CD1c-positive myeloid dendritic cell (primary cell): ENCODE measurements at regions not wholly inside any gene's neighbourhood (a gene's known extent, or its start where the extent isn't known, plus 50 kb on each side); places are given as distances from the start of the nearest gene placed in this dataset.
"Not testable (repeated sequence)": the region's sequence is repeated elsewhere in the genome, so short reads cannot be mapped to it uniquely, and the experiment has no call there.

Experiments
- DNase-seq: peaks from one replicate; pipeline ENCODE4 v3.0.0-alpha.2; 2016; ENCODE audit errors: extremely low spot score

- DNase-seq = no peak
Observed at GRCh38 chr6:82118150-82118562, 129.4 kb downstream of the IBTK start.

- DNase-seq = no peak
Observed at GRCh38 chr6:82114748-82115147, 132.8 kb downstream of the IBTK start.

- no peak for DNase-seq
Observed at GRCh38 chr6:82113231-82113630, 134.3 kb downstream of the IBTK start.

- DNase-seq = no peak
Observed at GRCh38 chr6:82111818-82112217, 135.7 kb downstream of the IBTK start.

- DNase-seq = no peak
Observed at GRCh38 chr6:82111114-82111513, 136.4 kb downstream of the IBTK start.

DNA sequence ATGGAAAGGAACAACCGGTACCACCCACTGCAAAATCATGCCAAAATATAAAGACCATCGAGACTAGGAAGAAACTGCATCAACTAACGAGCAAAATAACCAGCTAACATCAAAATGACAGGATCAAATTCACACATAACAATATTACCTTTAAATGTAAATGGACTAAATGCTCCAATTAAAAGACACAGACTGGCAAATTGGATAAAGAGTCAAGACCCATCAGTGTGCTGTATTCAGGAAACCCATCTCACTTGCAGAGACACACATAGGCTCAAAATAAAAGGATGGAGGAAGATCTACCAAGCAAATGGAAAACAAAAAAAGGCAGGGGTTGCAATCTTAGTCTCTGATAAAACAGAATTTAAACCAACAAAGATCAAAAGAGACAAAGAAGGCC, 144.4 kb downstream of the IBTK start:
- not testable (repeated sequence) for DNase-seq

DNA sequence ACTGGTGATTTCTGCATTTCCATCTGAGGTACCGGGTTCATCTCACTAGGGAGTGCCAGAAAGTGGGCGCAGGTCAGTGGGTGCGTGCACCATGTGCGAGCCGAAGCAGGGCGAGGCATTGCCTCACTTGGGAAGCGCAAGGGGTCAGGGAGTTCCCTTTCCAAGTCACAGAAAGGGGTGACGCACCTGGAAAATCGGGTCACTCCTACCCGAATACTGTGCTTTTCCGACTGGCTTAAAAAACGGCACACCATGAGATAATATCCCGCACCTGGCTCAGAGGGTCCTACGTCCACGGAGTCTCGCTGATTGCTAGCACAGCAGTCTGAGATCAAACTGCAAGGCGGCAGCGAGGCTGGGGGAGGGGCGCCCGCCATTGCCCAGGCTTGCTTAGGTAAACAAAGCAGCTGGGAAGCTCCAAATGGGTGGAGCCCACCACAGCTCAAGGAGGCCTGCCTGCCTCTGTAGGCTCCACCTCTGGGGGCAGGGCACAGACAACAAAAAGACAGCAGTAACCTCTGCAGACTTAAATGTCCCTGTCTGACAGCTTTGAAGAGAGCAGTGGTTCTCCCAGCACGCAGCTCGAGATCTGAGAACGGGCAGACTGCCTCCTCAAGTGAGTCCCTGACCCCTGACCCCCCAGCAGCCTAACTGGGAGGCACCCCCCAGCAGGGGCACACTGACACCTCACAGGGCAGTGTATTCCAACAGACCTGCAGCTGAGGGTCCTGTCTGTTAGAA, 146.0 kb downstream of the IBTK start:
- DNase-seq = not testable (repeated sequence)

GRCh38 chr6:82100763-82101162, 146.8 kb downstream of the IBTK start:
- not testable (repeated sequence) for DNase-seq

- no peak for DNase-seq
Observed at GRCh38 chr6:82097676-82098075, 149.9 kb downstream of the IBTK start.

DNA sequence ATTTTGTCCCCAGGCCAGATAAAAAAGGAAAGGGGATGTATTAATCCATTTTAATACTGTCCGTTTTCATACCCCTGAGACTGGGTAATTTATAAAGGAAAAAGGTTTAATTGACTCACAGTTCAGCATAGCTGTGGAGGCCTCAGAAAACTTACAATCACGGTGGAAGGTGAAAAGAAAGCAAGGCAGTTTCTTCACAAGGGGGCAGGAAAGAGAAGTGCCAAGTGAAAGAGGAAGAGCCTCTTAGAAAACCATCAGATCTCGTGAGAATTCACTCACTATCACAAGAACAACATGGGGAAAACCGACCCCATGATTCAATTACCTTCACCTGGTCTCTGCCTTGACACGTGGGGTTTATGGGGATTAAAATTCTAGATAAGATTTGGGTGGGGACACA, 152.5 kb downstream of the IBTK start:
- DNase-seq = peak; percentile 30

- no peak for DNase-seq
Observed at GRCh38 chr6:82094166-82094806, 153.3 kb downstream of the IBTK start.

DNA sequence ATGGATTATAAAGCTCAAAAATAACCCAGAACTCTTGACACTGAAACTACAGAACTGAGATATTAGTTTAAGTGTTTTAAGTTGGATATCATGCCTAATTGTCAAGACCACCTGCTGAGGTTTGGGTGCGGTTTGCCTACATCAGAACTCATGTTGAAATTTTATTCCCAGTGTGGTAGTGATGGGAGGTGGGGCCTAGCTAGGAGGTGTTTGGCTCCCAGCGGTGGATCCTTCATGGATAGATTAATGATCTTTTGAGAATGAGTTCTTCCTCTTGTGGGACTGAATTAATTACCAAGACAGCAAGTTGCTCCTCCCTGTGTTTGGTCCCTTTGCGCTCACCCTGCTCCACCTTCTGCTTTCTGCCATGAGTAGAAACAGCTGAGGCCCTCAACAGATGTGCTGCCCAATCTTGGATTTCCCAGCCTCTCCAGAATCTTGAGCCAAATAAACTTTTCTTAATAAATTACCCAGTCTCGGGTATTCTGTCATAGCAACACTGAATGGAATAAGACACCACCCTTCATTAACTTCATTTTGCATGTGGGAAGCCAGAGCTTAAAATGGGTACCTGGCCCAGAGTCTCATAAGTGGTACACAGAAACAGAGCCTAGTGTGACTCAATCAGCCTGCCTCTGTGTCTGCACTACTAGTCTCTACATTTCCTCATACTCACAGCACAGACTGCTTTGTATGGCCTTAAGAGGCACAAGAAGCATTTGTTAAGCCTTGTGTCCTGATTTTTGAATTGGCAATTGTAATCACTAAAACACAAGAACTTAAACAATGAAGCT, 158.4 kb downstream of the IBTK start:
- DNase-seq = no peak

- DNase-seq = no peak
Observed at GRCh38 chr6:82086944-82087343, 160.6 kb downstream of the IBTK start.

- no peak for DNase-seq
Observed at GRCh38 chr6:82085701-82086100, 161.8 kb downstream of the IBTK start.

DNA sequence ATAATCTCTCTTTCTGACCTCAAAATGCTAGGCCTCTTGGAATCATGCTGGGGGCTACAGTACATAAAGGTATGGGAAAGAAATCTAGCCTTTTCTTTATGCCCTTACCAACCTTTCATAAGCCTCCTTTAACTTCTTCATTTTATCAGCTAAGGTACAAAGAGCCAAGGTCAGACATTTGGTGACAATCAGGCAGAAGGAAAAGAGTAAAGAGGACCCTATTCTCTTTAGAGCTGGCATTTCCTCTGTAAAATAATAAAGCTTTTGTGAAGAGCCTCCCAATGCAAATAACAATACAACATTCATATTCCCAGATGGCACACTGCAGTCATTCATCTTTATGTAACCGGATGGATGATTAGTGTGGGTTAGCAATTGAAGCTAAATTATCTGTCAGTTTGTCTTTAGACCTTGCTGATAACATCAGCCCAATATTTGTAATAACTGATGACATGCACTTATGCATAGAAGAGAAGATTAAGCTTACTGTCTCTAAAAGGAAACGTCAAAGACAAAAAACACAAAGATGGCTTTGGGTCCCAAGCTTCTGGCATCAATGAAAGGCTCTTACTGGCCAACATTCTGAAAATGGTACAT, 163.1 kb downstream of the IBTK start:
- DNase-seq = no peak

GRCh38 chr6:82083646-82084045, 163.9 kb downstream of the IBTK start:
- no peak for DNase-seq

DNA sequence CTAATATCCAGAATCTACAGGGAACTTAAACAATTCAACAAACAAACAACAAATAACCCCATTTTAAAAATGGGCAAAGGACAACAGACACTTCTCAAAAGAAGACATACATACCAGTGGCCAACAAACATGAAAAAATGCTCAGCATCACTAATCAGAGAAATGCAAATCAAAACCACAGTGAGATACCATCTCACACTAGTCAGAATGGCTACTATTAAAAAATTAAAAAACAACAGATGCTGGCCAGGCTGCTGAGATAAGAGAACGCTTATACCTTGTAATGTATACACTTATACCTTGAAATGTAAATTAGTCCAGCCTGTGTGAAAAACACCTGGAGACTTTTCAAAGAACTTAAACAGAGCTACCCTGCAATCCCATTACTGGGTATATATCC, 166.8 kb downstream of the IBTK start:
- no peak for DNase-seq

DNA sequence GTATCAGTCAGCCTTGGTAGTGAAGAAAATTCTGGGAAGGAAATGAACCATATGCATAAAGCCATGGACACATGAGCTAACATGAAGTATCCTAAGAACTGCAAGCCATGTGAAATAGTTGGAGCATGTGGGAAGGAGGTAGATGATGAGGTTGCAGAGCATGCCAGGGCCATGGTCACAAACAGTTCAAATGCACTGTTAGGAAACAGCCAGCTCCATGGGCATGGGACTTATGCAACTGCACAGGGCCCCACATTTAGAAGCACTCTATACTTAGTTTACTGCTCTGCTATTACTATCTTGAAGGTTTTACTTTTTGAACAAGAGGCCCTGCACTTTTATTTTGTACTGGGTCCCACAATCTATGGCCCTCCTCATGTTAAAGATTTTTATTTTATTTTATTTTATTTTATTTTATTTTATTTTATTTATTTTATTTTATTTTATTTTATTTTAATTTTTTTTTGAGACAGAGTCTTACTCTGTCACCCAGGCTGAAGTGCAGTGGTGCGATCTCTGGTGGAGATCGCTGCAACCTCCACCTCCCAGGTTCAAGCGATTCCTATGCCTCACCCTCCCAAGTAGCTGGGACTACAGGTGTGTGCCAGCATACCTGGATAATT, 169.1 kb downstream of the IBTK start:
- no peak for DNase-seq

DNA sequence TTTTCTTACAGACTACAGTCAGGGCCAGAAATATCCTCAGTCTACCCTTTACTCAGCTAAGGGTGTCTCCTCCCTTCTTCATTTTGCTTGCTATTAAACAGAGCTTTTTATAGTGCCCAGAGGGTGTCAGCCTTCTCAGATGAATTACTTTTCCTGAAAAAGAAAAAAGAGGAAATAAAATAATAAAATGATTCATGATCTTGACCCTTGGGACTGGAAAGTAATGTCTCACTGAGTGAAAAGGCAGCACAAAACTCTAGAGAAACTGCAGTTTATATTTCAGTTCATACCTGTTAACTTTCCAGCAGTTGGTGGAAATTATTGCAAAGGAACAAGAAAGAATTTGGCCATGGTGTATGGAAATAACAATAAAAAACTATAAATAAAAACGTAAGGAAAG, 170.6 kb downstream of the IBTK start:
- DNase-seq = peak; percentile 6

GRCh38 chr6:82074556-82074955, 173.0 kb downstream of the IBTK start:
- DNase-seq = no peak

- DNase-seq = no peak
Observed at GRCh38 chr6:82073484-82073883, 174.1 kb downstream of the IBTK start.

GRCh38 chr6:82072751-82073150, 174.8 kb downstream of the IBTK start:
- DNase-seq = peak; percentile 55
